IMR-90 (cell line): ENCODE measurements at regions not wholly inside any gene's neighbourhood (a gene's known extent, or its start where the extent isn't known, plus 50 kb on each side); places are given as distances from the start of the nearest gene placed in this dataset.

Source experiments
- ATAC-seq: fragments of 200-7000 bp; cut with Tn5 transposase; 2 replicates; pipeline ENCODE4 v1.9.1; 2020; ENCODE audit warnings: low read depth, mild to moderate bottlenecking, moderate library complexity
- BruUV-seq: library from RNA; stranded (reverse); fragments of 400-500 nt; replicated peaks from 2 replicates; lab custom pipeline; 2021; lab: Mats Ljungman, UMichigan
- CTCF ChIA-PET: fragments of 300-600 bp; formaldehyde crosslinking; extraction: SDS; loops from one replicate; lab custom pipeline; 2021; ENCODE audit warnings: antibody characterized with exemption; lab: Yijun Ruan, JAX
- POLR2A ChIA-PET: fragments of 300-600 bp; sonication (Branson Sonifier 250); formaldehyde crosslinking; loops from one replicate; lab custom pipeline; 2022; ENCODE audit warnings: antibody characterized with exemption; ENCODE audit not compliant: unreplicated experiment; lab: Charles Lee
- DNase-seq: peaks from one replicate; pipeline ENCODE4 v3.0.0; 2013
- H2AFZ ChIP-seq: replicated peaks from 2 replicates; pipeline ENCODE3; 2013; ENCODE audit warnings: low read length, mild to moderate bottlenecking; ENCODE audit not compliant: poor library complexity
- H2AK5ac ChIP-seq: 2 replicates; pipeline ENCODE4 v1.6.1; 2013; ENCODE audit warnings: low read depth, low read length, inconsistent platforms
- H2AK9ac ChIP-seq: replicated peaks from 2 replicates; pipeline ENCODE3; 2013; ENCODE audit warnings: mild to moderate bottlenecking, low read depth, low read length, moderate library complexity; ENCODE audit not compliant: poor library complexity
- H2BK120ac ChIP-seq: 2 replicates; pipeline ENCODE4 v1.6.1; 2013; ENCODE audit warnings: low read depth, low read length, inconsistent platforms
- H2BK15ac ChIP-seq: 3 replicates; pipeline ENCODE4 v1.6.1; 2013; ENCODE audit warnings: low read depth, low read length, inconsistent platforms
- H2BK20ac ChIP-seq: 2 replicates; pipeline ENCODE4 v1.6.1; 2013; ENCODE audit warnings: low read depth, mild to moderate bottlenecking, inconsistent platforms, low read length, moderate library complexity
- H2BK5ac ChIP-seq: 2 replicates; pipeline ENCODE4 v1.6.1; 2013; ENCODE audit warnings: mild to moderate bottlenecking, low read depth, low read length, inconsistent platforms; ENCODE audit not compliant: poor library complexity, severe bottlenecking
- H3K14ac ChIP-seq: replicated peaks from 2 replicates; pipeline ENCODE4 v1.6.1; 2013; ENCODE audit warnings: low read depth, low read length, inconsistent platforms
- H3K18ac ChIP-seq: 2 replicates; pipeline ENCODE4 v1.6.1; 2013; ENCODE audit warnings: low read depth, low read length, control low read depth
- H3K23ac ChIP-seq: 2 replicates; pipeline ENCODE4 v1.6.1; 2013; ENCODE audit warnings: low read depth, low read length, inconsistent platforms
- H3K27ac ChIP-seq: 2 replicates; pipeline ENCODE4 v1.5.1; 2013; ENCODE audit warnings: mild to moderate bottlenecking, control low read depth, low read length; ENCODE audit not compliant: insufficient read depth
- H3K27me3 ChIP-seq: 2 replicates; pipeline ENCODE4 v1.6.1; 2013; ENCODE audit warnings: low read length; ENCODE audit not compliant: control insufficient read depth, insufficient read depth
- H3K36me3 ChIP-seq: 2 replicates; pipeline ENCODE4 v1.6.1; 2013; ENCODE audit warnings: low read length, mixed read lengths; ENCODE audit not compliant: control insufficient read depth, insufficient read depth
- H3K4ac ChIP-seq: 2 replicates; pipeline ENCODE4 v1.6.1; 2013; ENCODE audit warnings: low read depth, low read length, inconsistent platforms
- H3K4me1 ChIP-seq: 2 replicates; pipeline ENCODE4 v1.6.1; 2013; ENCODE audit warnings: low read length, mixed read lengths; ENCODE audit not compliant: control insufficient read depth, insufficient read depth
- H3K4me2 ChIP-seq: 2 replicates; pipeline ENCODE4 v1.6.1; 2013; ENCODE audit warnings: low read depth, mild to moderate bottlenecking, control low read depth, low read length, moderate library complexity
- H3K4me3 ChIP-seq: 2 replicates; pipeline ENCODE4 v1.5.1; 2013; ENCODE audit warnings: low read depth, mild to moderate bottlenecking, control low read depth, low read length, moderate library complexity; ENCODE audit not compliant: insufficient read depth
- H3K56ac ChIP-seq: 2 replicates; pipeline ENCODE4 v1.6.1; 2013; ENCODE audit warnings: low read length, inconsistent platforms; ENCODE audit not compliant: insufficient read depth; ENCODE audit errors: extremely low read depth
- H3K79me1 ChIP-seq, 2 experiments: 2 replicates each; pipeline ENCODE4 v1.6.1; 2013; ENCODE audit warnings: low read length in 2 of 2, inconsistent platforms in 1 of 2, low read depth in 1 of 2
- H3K9ac ChIP-seq: 2 replicates; pipeline ENCODE4 v1.6.1; 2013; ENCODE audit warnings: low read depth, low read length, control low read depth
- H3K9me1 ChIP-seq: 2 replicates; pipeline ENCODE4 v1.6.1; 2013; ENCODE audit warnings: low read length, inconsistent platforms; ENCODE audit not compliant: insufficient read depth
- H3K9me3 ChIP-seq: 2 replicates; pipeline ENCODE4 v1.6.1; 2013; ENCODE audit warnings: low read length; ENCODE audit not compliant: control insufficient read depth, insufficient read depth
- H4K20me1 ChIP-seq: 2 replicates; pipeline ENCODE4 v1.6.1; 2013; ENCODE audit warnings: low read length, inconsistent platforms; ENCODE audit not compliant: insufficient read depth
- H4K5ac ChIP-seq: 2 replicates; pipeline ENCODE4 v1.6.1; 2013; ENCODE audit warnings: mild to moderate bottlenecking, low read depth, low read length, control low read depth
- H4K8ac ChIP-seq, 2 experiments: 2 replicates each; pipeline ENCODE4 v1.6.1; 2013; ENCODE audit warnings: low read depth in 2 of 2, low read length in 2 of 2, control low read depth in 1 of 2, inconsistent platforms in 1 of 2
- H4K91ac ChIP-seq: 2 replicates; pipeline ENCODE4 v1.6.1; 2013; ENCODE audit warnings: low read depth, low read length, inconsistent platforms; ENCODE audit not compliant: insufficient read depth
- MAFK ChIP-seq: IDR thresholded peaks from 2 replicates; pipeline ENCODE4 v1.6.1; 2012; ENCODE audit warnings: low read depth, low read length, improper control_type of control experiment
- NFE2L2 ChIP-seq: fragments of 150-350 bp; IDR thresholded peaks from 2 replicates; pipeline ENCODE4 v1.6.1; 2016; ENCODE audit warnings: low read depth, mild to moderate bottlenecking, low read length
- RAD21 ChIP-seq: IDR thresholded peaks from 2 replicates; pipeline ENCODE4 v1.6.1; 2012; ENCODE audit warnings: low read length, improper control_type of control experiment
- RFX5 ChIP-seq: IDR thresholded peaks from 2 replicates; pipeline ENCODE4 v1.8.0; 2012; ENCODE audit warnings: low read depth, mild to moderate bottlenecking, low read length, moderate library complexity
- SMC3 ChIP-seq: fragments of 150-350 bp; IDR thresholded peaks from 2 replicates; pipeline ENCODE4 v1.6.1; 2016; ENCODE audit warnings: low read depth, mild to moderate bottlenecking, antibody characterized with exemption, low read length, moderate library complexity
- USF2 ChIP-seq: fragments of 150-350 bp; IDR thresholded peaks from 2 replicates; pipeline ENCODE4 v1.6.1; 2017; ENCODE audit warnings: mild to moderate bottlenecking, antibody characterized with exemption, low read length, low read depth
- WGBS, 2 experiments: methylation state at CpG; one replicate each; pipeline versions ENCODE4 v1.1.5 to v1.1.7; 2013; ENCODE audit warnings: missing lambda C conversion rate in 2 of 2; ENCODE audit not compliant: insufficient read length in 1 of 2; ENCODE audit errors: extremely low coverage in 2 of 2; 5-methylcytosine and 5-hydroxymethylcytosine counted together
- dilution Hi-C: fragments of 300-500 bp; cut with HindIII; formaldehyde crosslinking; loops from one replicate; pipeline ENCODE4 v1.14.3; 2018; ENCODE audit warnings: low sequenced_read_pairs; ENCODE audit not compliant: unreplicated experiment
- in situ Hi-C: fragments of 300-500 bp; cut with MboI; formaldehyde crosslinking; loops from 3 replicates; pipeline ENCODE4 v1.14.3; 2019; ENCODE audit warnings: low sequenced_read_pairs, inconsistent platforms, mixed read lengths
- intact Hi-C: fragments of 100-400 bp; cut with micrococcal nuclease; formaldehyde crosslinking; loops from 2 replicates; pipeline ENCODE4 v1.10.0; 2022

- H3K4ac ChIP-seq, result no peak overlapping the region
- H2AK9ac ChIP-seq, result no peak overlapping the region
- H3K9me3 ChIP-seq, result peaks cover 29% of the 10 kb centered on the region
- no peaks in the 10 kb centered on the region for H3K9me1 ChIP-seq
- H3K27ac ChIP-seq, result no peak overlapping the region
- H3K56ac ChIP-seq, result no peak overlapping the region
- no peak overlapping the region for H2BK5ac ChIP-seq
- BruUV-seq, result no TSS peak
- dilution Hi-C loops, result no loop called here
- H3K4me3 ChIP-seq, result no peak overlapping the region
- H2BK120ac ChIP-seq, result no peak overlapping the region
- TF ChIP-seq NFE2L2 (no peak), RFX5 (no peak), USF2 (no peak), MAFK (no peak), RAD21 (no peak), SMC3 (no peak)
- in situ Hi-C loops, result no loop called here
- WGBS, 2 experiments, result 83% methylated on average over 1 of the region's 6 CpGs; no CpG with 5 or more reads in 1 of the 2 experiments
- H3K14ac ChIP-seq, result no peak overlapping the region
- no peak overlapping the region for H4K5ac ChIP-seq
- no peaks in the 10 kb centered on the region for H3K27me3 ChIP-seq
- ChIA-PET POLR2A (no interaction called here), CTCF (interaction anchor here (1.1 kb wide), 1 partner anchor 34 kb away, joined by 5 read pairs; no protein-coding TSS in a partner anchor)
- intact Hi-C loops, result no loop called here
- H3K4me2 ChIP-seq, result no peak overlapping the region
- no peak overlapping the region for H3K23ac ChIP-seq
- no peak overlapping the region for H2AFZ ChIP-seq
- no peaks in the 10 kb centered on the region for H4K20me1 ChIP-seq
- DNase-seq (no peak), ATAC-seq (no peak)
- no peak overlapping the region for H4K91ac ChIP-seq
- H3K18ac ChIP-seq, result no peak overlapping the region
- no peaks in the 10 kb centered on the region for H3K4me1 ChIP-seq
- H3K79me1 ChIP-seq, result no peaks in the 10 kb centered on the region
- no peak overlapping the region for H3K9ac ChIP-seq
- no peak overlapping the region for H2BK15ac ChIP-seq
- H3K36me3 ChIP-seq, result no peaks in the 10 kb centered on the region
- H2AK5ac ChIP-seq, result no peak overlapping the region
- no peak overlapping the region for H4K8ac ChIP-seq
- no peak overlapping the region for H2BK20ac ChIP-seq
These were observed 785.1 kb downstream of the GALR1 start for GRCh38 chr18:78034755-78035154.
